ENCODE measurements at regions not wholly inside any gene's neighbourhood (a gene's known extent, or its start where the extent isn't known, plus 50 kb on each side); places are given as distances from the start of the nearest gene placed in this dataset.

- intact Hi-C loops (cut with micrococcal nuclease; ENCODE audit: unreplicated experiment) = no loop called here
- POLR2A ChIA-PET (ENCODE audit: low non-redundant PET) = no interaction called here
- TF ChIP-seq CTCF (conservative IDR thresholded peaks at IDR 0.05; ENCODE audit: low read depth, low read length) (no peak), EZH2 (IDR thresholded peaks at IDR 0.05; ENCODE audit: borderline replicate concordance, low read depth, low read length, poor library complexity, severe bottlenecking) (no peak)
Measured at GRCh38 chr6:141439513-141439912, 693.2 kb upstream of the GJE1 start.

DNA sequence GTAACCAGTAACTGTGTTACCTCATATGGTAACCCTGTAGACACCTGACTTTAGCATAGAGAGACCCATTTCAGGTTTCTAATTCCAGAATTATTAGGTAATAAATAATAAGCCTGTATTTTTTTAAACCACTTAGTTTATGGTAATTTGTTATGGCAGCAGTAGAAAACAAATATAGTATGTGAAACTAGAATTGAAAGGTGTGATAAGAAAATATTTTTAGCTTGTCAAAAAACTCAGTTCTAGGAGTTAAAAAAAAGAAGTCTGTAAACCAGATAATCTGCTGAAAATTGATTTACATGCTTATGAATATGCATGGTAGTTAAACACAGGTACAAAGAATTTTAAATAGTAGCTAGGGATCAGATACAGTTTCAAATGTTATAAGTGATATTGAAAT, 695.0 kb upstream of the GJE1 start:
- ChIA-PET CTCF (no interaction called here), POLR2A (ENCODE audit: low non-redundant PET) (no interaction called here)
- DNase-seq (ENCODE audit: low spot score) = no peak
- H3K36me3 ChIP-seq (ENCODE audit: insufficient read depth, low read length, poor library complexity, severe bottlenecking) = no peaks in the 10 kb centered on the region
- no peak overlapping the region for H3K27ac ChIP-seq (ENCODE audit: low read depth, low read length, poor library complexity, severe bottlenecking)
- no peaks in the 10 kb centered on the region for H3K4me1 ChIP-seq (ENCODE audit: insufficient read depth, low read length, poor library complexity, severe bottlenecking)
- no peaks in the 10 kb centered on the region for H3K9me3 ChIP-seq (ENCODE audit: low read depth, low read length, poor library complexity, severe bottlenecking)
- no peaks in the 10 kb centered on the region for H3K27me3 ChIP-seq (replicated peaks; ENCODE audit: insufficient read depth, low read depth, low read length, poor library complexity)
- TF ChIP-seq CTCF (conservative IDR thresholded peaks at IDR 0.05; ENCODE audit: low read depth, low read length) (no peak), EZH2 (IDR thresholded peaks at IDR 0.05; ENCODE audit: borderline replicate concordance, low read depth, low read length, poor library complexity, severe bottlenecking) (no peak)
- H3K4me3 ChIP-seq (ENCODE audit: low read depth, low read length, poor library complexity, severe bottlenecking) = no peak overlapping the region
- intact Hi-C loops (cut with micrococcal nuclease; ENCODE audit: unreplicated experiment) = no loop called here
- no TSS peak for BruUV-seq (replicated peaks)

More at GRCh38 chr6:141439513-141439912, 693.2 kb upstream of the GJE1 start:
- BruUV-seq (replicated peaks) = no TSS peak
- no peak overlapping the region for H3K4me3 ChIP-seq (ENCODE audit: low read depth, low read length, poor library complexity, severe bottlenecking)
- H3K9me3 ChIP-seq (ENCODE audit: low read depth, low read length, poor library complexity, severe bottlenecking) = no peaks in the 10 kb centered on the region
- no peaks in the 10 kb centered on the region for H3K27me3 ChIP-seq (replicated peaks; ENCODE audit: insufficient read depth, low read depth, low read length, poor library complexity)
- CTCF ChIA-PET = no interaction called here
- H3K36me3 ChIP-seq (ENCODE audit: insufficient read depth, low read length, poor library complexity, severe bottlenecking) = no peaks in the 10 kb centered on the region
- H3K4me1 ChIP-seq (ENCODE audit: insufficient read depth, low read length, poor library complexity, severe bottlenecking) = no peaks in the 10 kb centered on the region
- H3K27ac ChIP-seq (ENCODE audit: low read depth, low read length, poor library complexity, severe bottlenecking) = no peak overlapping the region
- DNase-seq (ENCODE audit: low spot score) = no peak

GRCh38 chr6:141437011-141437410, 695.7 kb upstream of the GJE1 start:
- intact Hi-C loops (cut with micrococcal nuclease; ENCODE audit: unreplicated experiment) = no loop called here
- Histone ChIP-seq H3K27me3 (replicated peaks; ENCODE audit: insufficient read depth, low read depth, low read length, poor library complexity) (no peaks in the 10 kb centered on the region), H3K36me3 (ENCODE audit: insufficient read depth, low read length, poor library complexity, severe bottlenecking) (no peaks in the 10 kb centered on the region), H3K4me3 (ENCODE audit: low read depth, low read length, poor library complexity, severe bottlenecking) (no peak overlapping the region), H3K9me3 (ENCODE audit: low read depth, low read length, poor library complexity, severe bottlenecking) (no peaks in the 10 kb centered on the region), H3K4me1 (ENCODE audit: insufficient read depth, low read length, poor library complexity, severe bottlenecking) (no peaks in the 10 kb centered on the region), H3K27ac (ENCODE audit: low read depth, low read length, poor library complexity, severe bottlenecking) (no peak overlapping the region)
- ChIA-PET POLR2A (ENCODE audit: low non-redundant PET) (no interaction called here), CTCF (no interaction called here)
- TF ChIP-seq EZH2 (IDR thresholded peaks at IDR 0.05; ENCODE audit: borderline replicate concordance, low read depth, low read length, poor library complexity, severe bottlenecking) = no peak
- TF ChIP-seq CTCF (conservative IDR thresholded peaks at IDR 0.05; ENCODE audit: low read depth, low read length) = no peak
- DNase-seq (ENCODE audit: low spot score) = no peak
- no TSS peak for BruUV-seq (replicated peaks)

Measured in A673 (cell line).